Lower lobe of right lung (tissue), 2 donors: ENCODE measurements at regions not wholly inside any gene's neighbourhood (a gene's known extent, or its start where the extent isn't known, plus 50 kb on each side); places are given as distances from the start of the nearest gene placed in this dataset.

Source experiments
- ATAC-seq, 2 donors: fragments of 200-7000 bp; cut with Tn5 transposase; one replicate each; pipeline ENCODE4 v1.9.1; 2020 to 2022; ENCODE audit warnings: mild to moderate bottlenecking in 2 of 2, moderate library complexity in 2 of 2
- DNase-seq: peaks from one replicate; pipeline ENCODE4 v3.0.0-alpha.2; 2020
- H3K27ac ChIP-seq: fragments of 200-600 bp; one replicate; pipeline ENCODE4 v1.8.0; 2022
- H3K27me3 ChIP-seq: fragments of 200-600 bp; one replicate; pipeline ENCODE4 v1.8.0; 2022; ENCODE audit warnings: low read depth
- H3K36me3 ChIP-seq: fragments of 200-600 bp; one replicate; pipeline ENCODE4 v1.8.0; 2022; ENCODE audit warnings: mild to moderate bottlenecking
- H3K4me1 ChIP-seq: fragments of 200-600 bp; one replicate; pipeline ENCODE4 v1.8.0; 2022
- H3K4me3 ChIP-seq: fragments of 200-600 bp; one replicate; pipeline ENCODE4 v1.8.0; 2022; ENCODE audit warnings: mild to moderate bottlenecking
- H3K9me3 ChIP-seq: fragments of 200-600 bp; one replicate; pipeline ENCODE4 v1.8.0; 2022
- CTCF ChIP-seq: fragments of 200-600 bp; IDR thresholded peaks from one replicate; pipeline ENCODE4 v1.8.0; 2022; ENCODE audit warnings: antibody characterized with exemption, mild to moderate bottlenecking
- intact Hi-C: fragments of 100-400 bp; cut with DNase I; formaldehyde crosslinking; loops from one replicate; pipeline ENCODE4 v1.11.0; 2022
- donor health status: DM: no; HTN: yes; CAD: no; lungs with severe emphysema.

- Histone ChIP-seq H3K9me3 (no peaks in the 10 kb centered on the region), H3K27ac (no peak overlapping the region), H3K36me3 (no peaks in the 10 kb centered on the region), H3K27me3 (no peaks in the 10 kb centered on the region), H3K4me3 (no peak overlapping the region), H3K4me1 (no peaks in the 10 kb centered on the region)
- intact Hi-C loops, result no loop called here
- ATAC-seq (no peak), DNase-seq (no peak)
- TF ChIP-seq CTCF, result no peak
Observed at GRCh38 chr1:232193451-232193783, 436.5 kb downstream of the SIPA1L2 start.

GRCh38 chr1:232192781-232193450 lies 437.0 kb downstream of the SIPA1L2 start:
- Histone ChIP-seq H3K4me3 (no peak overlapping the region), H3K4me1 (no peaks in the 10 kb centered on the region), H3K9me3 (no peaks in the 10 kb centered on the region), H3K36me3 (no peaks in the 10 kb centered on the region), H3K27me3 (no peaks in the 10 kb centered on the region), H3K27ac (no peak overlapping the region)
- DNase-seq, result no peak
- TF ChIP-seq CTCF, result no peak
- intact Hi-C loops, result no loop called here
- ATAC-seq, result peak in 1 of 2 donors; percentile 41

GRCh38 chr1:232191560-232191959 lies 438.4 kb downstream of the SIPA1L2 start:
- intact Hi-C loops, result no loop called here
- Histone ChIP-seq H3K9me3 (no peaks in the 10 kb centered on the region), H3K4me3 (no peak overlapping the region), H3K4me1 (no peaks in the 10 kb centered on the region), H3K27me3 (no peaks in the 10 kb centered on the region), H3K27ac (no peak overlapping the region), H3K36me3 (no peaks in the 10 kb centered on the region)
- DNase-seq, result no peak
- ATAC-seq, result no peak
- no peak for TF ChIP-seq CTCF

- no peak for TF ChIP-seq CTCF
- Histone ChIP-seq H3K9me3 (no peaks in the 10 kb centered on the region), H3K4me3 (no peak overlapping the region), H3K27ac (no peak overlapping the region), H3K36me3 (no peaks in the 10 kb centered on the region), H3K27me3 (no peaks in the 10 kb centered on the region), H3K4me1 (no peaks in the 10 kb centered on the region)
- intact Hi-C loops, result no loop called here
- DNase-seq (no peak), ATAC-seq (no peak)
Observed at GRCh38 chr1:232188318-232188717, 441.6 kb downstream of the SIPA1L2 start.

- H3K4me3 ChIP-seq, result no peak overlapping the region
- no peaks in the 10 kb centered on the region for H3K27me3 ChIP-seq
- no peak overlapping the region for H3K27ac ChIP-seq
- no peaks in the 10 kb centered on the region for H3K4me1 ChIP-seq
- no peak for TF ChIP-seq CTCF
- DNase-seq, result no peak
- ATAC-seq, result no peak
- H3K9me3 ChIP-seq, result no peaks in the 10 kb centered on the region
- intact Hi-C loops, result no loop called here
- no peaks in the 10 kb centered on the region for H3K36me3 ChIP-seq
Observed at GRCh38 chr1:232186931-232187330, 443.0 kb downstream of the SIPA1L2 start.
